Ovary (tissue), 3 donors: ENCODE measurements at regions not wholly inside any gene's neighbourhood (a gene's known extent, or its start where the extent isn't known, plus 50 kb on each side); places are given as distances from the start of the nearest gene placed in this dataset.

Experiments used
- CTCF ChIP-seq, 3 donors: fragments of 450-650 bp in 2 of 3; fragments of 200-600 bp in 1 of 3; IDR thresholded peaks; one replicate each; pipeline versions ENCODE4 v1.5.1 to v1.8.0; 2016 to 2022; ENCODE audit warnings: antibody characterized with exemption in 3 of 3, mild to moderate bottlenecking in 1 of 3
- POLR2A ChIP-seq: fragments of 450-650 bp; IDR thresholded peaks from one replicate; pipeline ENCODE4 v1.6.1; 2017; ENCODE audit warnings: antibody characterized with exemption, mild to moderate bottlenecking, moderate library complexity
- donor health status: DM: no; HTN: no; CAD: no.

- no peak for TF ChIP-seq CTCF (IDR thresholded peaks at IDR 0.05)
- TF ChIP-seq POLR2A: no peak
Measured at GRCh38 chr6:147759536-147759935, 251.0 kb downstream of the SAMD5 start.
